Naive thymus-derived CD4-positive, alpha-beta T cell (primary cell): ENCODE measurements at regions not wholly inside any gene's neighbourhood (a gene's known extent, or its start where the extent isn't known, plus 50 kb on each side); places are given as distances from the start of the nearest gene placed in this dataset.

ENCODE experiments used
- ATAC-seq: fragments of 150-1000 bp; cut with Tn5 transposase; 2 replicates; pipeline ENCODE4 v1.10.0; 2021; ENCODE audit warnings: mild to moderate bottlenecking, moderate library complexity
- CTCF ChIA-PET: fragments of 350-600 bp; sonication (Branson Sonifier 250); formaldehyde crosslinking; loops from one replicate; lab custom pipeline; 2021; ENCODE audit warnings: antibody characterized with exemption; lab: Charles Lee
- POLR2A ChIA-PET: fragments of 350-600 bp; sonication (Branson Sonifier 250); formaldehyde crosslinking; loops from one replicate; lab custom pipeline; 2021; ENCODE audit warnings: antibody characterized with exemption, inconsistent platforms; lab: Charles Lee
- DNase-seq, 9 donors: peaks; one replicate each; pipeline versions ENCODE4 v3.0.0 to v3.0.0-alpha.2; 2020 to 2022; ENCODE audit warnings: mixed read lengths in 1 of 9
- H3K27ac ChIP-seq: one replicate; pipeline ENCODE4 v1.7.0; 2013; ENCODE audit warnings: mild to moderate bottlenecking, low read depth, low read length, moderate library complexity
- H3K27me3 ChIP-seq, 2 donors: one replicate each; pipeline ENCODE4 v1.7.0; 2013; ENCODE audit warnings: low read length in 2 of 2, mild to moderate bottlenecking in 2 of 2, moderate library complexity in 2 of 2; ENCODE audit not compliant: control insufficient read depth in 2 of 2, insufficient read depth in 2 of 2
- H3K36me3 ChIP-seq, 3 experiments: 1 replicate in 2 of 3; 2 replicates in 1 of 3; pipeline ENCODE4 v1.7.0; 2013; ENCODE audit warnings: low read length in 3 of 3, mild to moderate bottlenecking in 3 of 3, moderate library complexity in 1 of 3; ENCODE audit not compliant: insufficient read depth in 3 of 3, control insufficient read depth in 2 of 3
- H3K4me1 ChIP-seq, 2 donors: one replicate each; pipeline ENCODE4 v1.7.0; 2013; ENCODE audit warnings: low read length in 2 of 2, mild to moderate bottlenecking in 2 of 2, moderate library complexity in 1 of 2; ENCODE audit not compliant: control insufficient read depth in 2 of 2, insufficient read depth in 2 of 2
- H3K4me3 ChIP-seq: 2 replicates; pipeline ENCODE4 v1.7.0; 2013; ENCODE audit warnings: mild to moderate bottlenecking, low read length
- H3K9me3 ChIP-seq, 3 experiments: 1 replicate in 2 of 3; 2 replicates in 1 of 3; pipeline ENCODE4 v1.7.0; 2013; ENCODE audit warnings: low read length in 3 of 3; ENCODE audit not compliant: control insufficient read depth in 2 of 3
- H3K27ac Mint-ChIP-seq, 9 donors: one replicate each; pipeline ENCODE4 v1.8.0; 2020 to 2022; ENCODE audit warnings: mixed read lengths in 9 of 9, mild to moderate bottlenecking in 8 of 9, moderate library complexity in 5 of 9, inconsistent platforms in 2 of 9
- H3K27me3 Mint-ChIP-seq, 5 donors: one replicate each; pipeline ENCODE4 v1.8.0; 2021 to 2022; ENCODE audit warnings: mixed read lengths in 5 of 5, mild to moderate bottlenecking in 1 of 5
- H3K36me3 Mint-ChIP-seq, 5 donors: one replicate each; pipeline ENCODE4 v1.8.0; 2020 to 2022; ENCODE audit warnings: mixed read lengths in 5 of 5, mild to moderate bottlenecking in 3 of 5, inconsistent platforms in 1 of 5
- H3K4me1 Mint-ChIP-seq, 7 donors: one replicate each; pipeline ENCODE4 v1.8.0; 2020 to 2022; ENCODE audit warnings: mixed read lengths in 7 of 7, mild to moderate bottlenecking in 3 of 7, inconsistent platforms in 1 of 7
- H3K4me3 Mint-ChIP-seq, 10 donors: one replicate each; pipeline ENCODE4 v1.8.0; 2020 to 2022; ENCODE audit warnings: mild to moderate bottlenecking in 10 of 10, mixed read lengths in 10 of 10, moderate library complexity in 6 of 10, inconsistent platforms in 2 of 10
- H3K9me3 Mint-ChIP-seq, 11 donors: one replicate each; pipeline ENCODE4 v1.8.0; 2020 to 2022; ENCODE audit warnings: mixed read lengths in 11 of 11, mild to moderate bottlenecking in 4 of 11, inconsistent platforms in 1 of 11, moderate library complexity in 1 of 11
- intact Hi-C, 2 donors: fragments of 100-400 bp; cut with micrococcal nuclease; formaldehyde crosslinking; loops; one replicate each; pipeline ENCODE4 v1.15.1; 2023

DNA sequence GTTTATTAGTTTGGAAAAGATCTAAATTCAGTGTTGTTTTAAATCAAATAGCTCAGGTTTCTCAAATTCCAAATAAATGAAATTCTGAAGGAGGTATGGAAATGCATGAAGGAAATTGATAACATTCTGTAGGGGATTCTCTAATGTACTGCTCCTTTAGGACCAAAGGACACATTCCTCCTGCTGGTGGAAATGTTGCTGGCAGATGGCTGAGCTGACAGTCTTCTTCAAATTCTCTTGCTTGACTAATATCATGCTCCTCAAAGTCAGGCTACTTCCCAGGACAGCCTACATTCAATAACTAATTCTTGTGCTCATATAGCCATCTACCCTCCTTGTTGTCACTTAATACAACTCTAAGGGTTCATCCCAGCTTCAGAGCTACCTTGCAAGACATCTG lies 1118.5 kb downstream of the PCDH9 start:
- Histone ChIP-seq H3K27ac (no peak overlapping the region), H3K36me3 (no peaks in the 10 kb centered on the region), H3K9me3 (no peaks in the 10 kb centered on the region), H3K4me3 (no peak overlapping the region), H3K27me3 (no peaks in the 10 kb centered on the region), H3K4me1 (no peaks in the 10 kb centered on the region)
- no peak overlapping the region for H3K27ac Mint-ChIP-seq
- no peak for DNase-seq
- H3K27me3 Mint-ChIP-seq: no peaks in the 10 kb centered on the region
- POLR2A ChIA-PET: no interaction called here
- no peaks in the 10 kb centered on the region for H3K4me1 Mint-ChIP-seq
- CTCF ChIA-PET: no interaction called here
- H3K4me3 Mint-ChIP-seq: no peak overlapping the region
- H3K9me3 Mint-ChIP-seq: peaks cover 0 to 11% (median 0%) of the 10 kb centered on the region in 11 donors
- no peak for ATAC-seq
- intact Hi-C loops: no loop called here
- H3K36me3 Mint-ChIP-seq: no peaks in the 10 kb centered on the region

DNA sequence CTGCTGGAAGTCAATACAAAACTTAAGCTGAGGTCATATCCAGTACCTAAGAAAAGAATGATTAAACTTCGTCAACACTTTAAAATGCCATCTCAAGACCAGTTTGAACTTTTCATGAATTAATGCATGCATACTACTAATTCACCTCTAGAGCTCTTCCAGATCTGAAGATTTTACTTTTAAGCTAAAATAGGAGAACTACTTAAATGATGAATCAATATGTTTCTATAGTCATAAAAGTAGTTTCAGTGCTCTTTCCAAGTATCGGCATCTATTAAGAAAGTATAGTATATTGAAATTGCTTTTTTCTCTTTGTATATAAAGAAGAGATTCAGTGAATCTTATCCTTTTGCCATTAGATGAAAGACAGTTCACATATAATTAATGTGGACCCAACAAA lies 1123.9 kb downstream of the PCDH9 start:
- intact Hi-C loops: no loop called here
- no peak overlapping the region for H3K4me3 Mint-ChIP-seq
- ATAC-seq: no peak

DNA sequence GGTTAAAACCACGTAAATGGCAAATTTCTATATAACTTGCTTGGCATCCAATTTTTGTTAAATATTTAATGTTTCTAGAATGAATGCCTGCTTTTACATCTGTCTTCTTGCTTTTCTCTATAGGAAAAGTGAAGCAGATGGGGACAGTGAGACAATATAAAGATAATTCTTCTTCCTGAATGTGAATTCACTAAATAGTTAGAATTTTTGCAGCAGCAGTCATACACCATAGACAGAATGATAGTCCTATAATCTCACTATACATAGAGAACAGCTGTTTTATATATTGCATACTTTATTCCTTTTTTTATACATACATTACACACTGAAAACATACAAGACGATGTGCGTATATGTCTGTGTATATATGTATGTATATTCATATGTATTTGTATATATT lies 1127.3 kb downstream of the PCDH9 start:
- Mint-ChIP-seq H3K9me3 (peaks cover 0 to 6% (median 0%) of the 10 kb centered on the region in 11 donors), H3K4me3 (no peak overlapping the region), H3K27me3 (no peaks in the 10 kb centered on the region), H3K4me1 (no peaks in the 10 kb centered on the region), H3K27ac (no peak overlapping the region), H3K36me3 (no peaks in the 10 kb centered on the region)
- no peak overlapping the region for H3K27ac ChIP-seq
- intact Hi-C loops: no loop called here
- H3K36me3 ChIP-seq: no peaks in the 10 kb centered on the region
- CTCF ChIA-PET: no interaction called here
- ATAC-seq (no peak), DNase-seq (no peak)
- no peak overlapping the region for H3K4me3 ChIP-seq
- H3K4me1 ChIP-seq: no peaks in the 10 kb centered on the region
- no peaks in the 10 kb centered on the region for H3K27me3 ChIP-seq
- POLR2A ChIA-PET: no interaction called here
- no peaks in the 10 kb centered on the region for H3K9me3 ChIP-seq

More for the DNA sequence above, 1123.9 kb downstream of the PCDH9 start:
- H3K4me3 ChIP-seq: no peak overlapping the region
- DNase-seq: no peak
- Mint-ChIP-seq H3K27me3 (no peaks in the 10 kb centered on the region), H3K27ac (no peak overlapping the region), H3K4me1 (no peaks in the 10 kb centered on the region), H3K9me3 (peaks cover 0 to 8% (median 0%) of the 10 kb centered on the region in 11 donors), H3K36me3 (no peaks in the 10 kb centered on the region)
- no peak overlapping the region for H3K27ac ChIP-seq
- CTCF ChIA-PET: no interaction called here
- H3K36me3 ChIP-seq: no peaks in the 10 kb centered on the region
- POLR2A ChIA-PET: no interaction called here
- H3K4me1 ChIP-seq: no peaks in the 10 kb centered on the region
- H3K27me3 ChIP-seq: no peaks in the 10 kb centered on the region
- no peaks in the 10 kb centered on the region for H3K9me3 ChIP-seq

DNA sequence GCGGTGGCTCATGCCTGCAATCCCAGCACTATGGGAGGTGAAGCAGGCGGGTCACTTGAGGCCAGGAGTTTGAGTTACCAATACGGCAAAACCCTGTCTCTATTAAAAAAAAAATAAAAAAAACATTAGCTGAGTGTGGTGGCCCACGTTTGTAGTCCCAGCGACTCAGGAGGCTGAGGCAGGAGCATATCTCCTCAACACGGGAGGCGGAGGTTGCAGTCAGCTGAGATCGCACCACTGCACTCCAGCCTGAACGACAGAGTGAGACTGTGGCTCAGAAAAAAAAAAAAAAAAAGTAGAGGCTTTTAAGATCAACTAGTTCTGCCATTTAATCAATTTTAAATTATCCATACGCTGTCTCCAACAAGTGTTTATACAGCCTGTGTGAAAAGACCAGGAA lies 1130.3 kb downstream of the PCDH9 start:
- H3K9me3 ChIP-seq: no peaks in the 10 kb centered on the region
- POLR2A ChIA-PET: no interaction called here
- no peaks in the 10 kb centered on the region for H3K36me3 Mint-ChIP-seq
- no peaks in the 10 kb centered on the region for H3K4me1 ChIP-seq
- H3K9me3 Mint-ChIP-seq: peaks cover 0 to 19% (median 0%) of the 10 kb centered on the region in 11 donors
- DNase-seq (no peak), ATAC-seq (no peak)
- H3K27ac Mint-ChIP-seq: no peak overlapping the region
- no peaks in the 10 kb centered on the region for H3K27me3 ChIP-seq
- intact Hi-C loops: no loop called here
- CTCF ChIA-PET: no interaction called here
- no peak overlapping the region for H3K27ac ChIP-seq
- H3K27me3 Mint-ChIP-seq: no peaks in the 10 kb centered on the region
- H3K4me3 ChIP-seq: no peak overlapping the region
- H3K36me3 ChIP-seq: no peaks in the 10 kb centered on the region
- no peak overlapping the region for H3K4me3 Mint-ChIP-seq
- H3K4me1 Mint-ChIP-seq: no peaks in the 10 kb centered on the region

DNA sequence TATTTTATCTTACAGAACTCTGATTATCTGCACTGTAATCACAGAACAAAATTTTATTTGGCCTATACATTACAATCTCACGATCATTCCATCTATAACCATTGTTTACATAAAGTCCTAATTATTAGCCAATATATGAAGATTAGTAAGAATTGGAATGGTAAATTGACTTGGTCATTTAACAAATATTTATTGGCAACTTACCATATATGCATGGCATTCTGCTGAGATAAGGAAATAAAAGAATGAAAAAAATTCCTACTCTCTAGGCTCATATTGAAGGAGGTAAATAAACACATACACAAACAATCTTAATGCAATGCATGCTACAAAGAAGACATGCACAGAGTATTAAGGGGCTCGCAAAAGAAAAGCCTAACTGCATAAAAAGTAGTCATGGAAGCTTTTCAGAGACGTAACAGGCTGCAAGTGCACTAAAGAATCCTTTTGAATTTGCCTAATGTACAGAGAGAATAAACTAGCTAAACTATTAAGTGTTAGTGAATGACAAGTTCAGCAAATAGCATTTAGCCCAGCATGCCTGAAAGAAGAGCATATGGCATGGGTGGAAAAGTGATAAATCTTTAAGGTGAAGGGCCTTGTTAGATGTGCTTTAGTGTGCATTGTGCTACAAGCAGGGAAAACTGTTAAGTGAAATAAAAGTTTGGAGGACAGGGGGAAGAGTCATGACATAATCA lies 1131.1 kb downstream of the PCDH9 start:
- H3K27me3 Mint-ChIP-seq: no peaks in the 10 kb centered on the region
- DNase-seq (no peak), ATAC-seq (no peak)
- no peak overlapping the region for H3K27ac ChIP-seq
- intact Hi-C loops: no loop called here
- ChIA-PET CTCF (no interaction called here), POLR2A (no interaction called here)
- peaks cover 0 to 21% (median 2%) of the 10 kb centered on the region in 11 donors for H3K9me3 Mint-ChIP-seq
- no peaks in the 10 kb centered on the region for H3K4me1 ChIP-seq
- H3K9me3 ChIP-seq: no peaks in the 10 kb centered on the region
- H3K36me3 ChIP-seq: no peaks in the 10 kb centered on the region
- no peaks in the 10 kb centered on the region for H3K27me3 ChIP-seq
- no peak overlapping the region for H3K4me3 ChIP-seq
- no peak overlapping the region for H3K4me3 Mint-ChIP-seq
- H3K27ac Mint-ChIP-seq: no peak overlapping the region
- H3K4me1 Mint-ChIP-seq: no peaks in the 10 kb centered on the region
- no peaks in the 10 kb centered on the region for H3K36me3 Mint-ChIP-seq

DNA sequence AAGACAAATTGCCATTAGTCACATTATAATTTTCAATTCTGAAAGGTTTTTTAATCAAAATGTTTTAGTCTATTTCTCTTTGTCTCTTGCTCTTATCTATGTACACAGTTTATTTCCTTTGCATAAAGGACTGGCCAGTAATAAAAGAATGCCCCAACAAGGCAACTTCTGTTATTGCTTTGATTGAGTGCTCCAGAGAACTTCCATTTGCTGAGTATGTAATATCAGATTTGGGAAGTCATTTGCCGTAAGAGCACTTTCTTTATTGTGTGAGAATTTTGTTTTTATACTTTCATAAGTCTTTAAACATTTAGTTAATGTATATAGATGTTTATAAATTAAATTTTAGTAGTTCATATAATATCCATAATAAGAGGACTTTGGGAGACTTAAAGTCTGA lies 1140.4 kb downstream of the PCDH9 start:
- Mint-ChIP-seq H3K9me3 (peaks cover 0 to 5% (median 0%) of the 10 kb centered on the region in 11 donors), H3K27ac (no peak overlapping the region), H3K4me1 (no peaks in the 10 kb centered on the region), H3K4me3 (no peak overlapping the region), H3K27me3 (no peaks in the 10 kb centered on the region), H3K36me3 (no peaks in the 10 kb centered on the region)
- DNase-seq: no peak
- no peaks in the 10 kb centered on the region for H3K27me3 ChIP-seq
- no peak overlapping the region for H3K27ac ChIP-seq
- CTCF ChIA-PET: no interaction called here
- intact Hi-C loops: no loop called here
- POLR2A ChIA-PET: no interaction called here
- no peaks in the 10 kb centered on the region for H3K9me3 ChIP-seq
- no peak overlapping the region for H3K4me3 ChIP-seq
- no peak for ATAC-seq
- H3K4me1 ChIP-seq: no peaks in the 10 kb centered on the region
- H3K36me3 ChIP-seq: no peaks in the 10 kb centered on the region

DNA sequence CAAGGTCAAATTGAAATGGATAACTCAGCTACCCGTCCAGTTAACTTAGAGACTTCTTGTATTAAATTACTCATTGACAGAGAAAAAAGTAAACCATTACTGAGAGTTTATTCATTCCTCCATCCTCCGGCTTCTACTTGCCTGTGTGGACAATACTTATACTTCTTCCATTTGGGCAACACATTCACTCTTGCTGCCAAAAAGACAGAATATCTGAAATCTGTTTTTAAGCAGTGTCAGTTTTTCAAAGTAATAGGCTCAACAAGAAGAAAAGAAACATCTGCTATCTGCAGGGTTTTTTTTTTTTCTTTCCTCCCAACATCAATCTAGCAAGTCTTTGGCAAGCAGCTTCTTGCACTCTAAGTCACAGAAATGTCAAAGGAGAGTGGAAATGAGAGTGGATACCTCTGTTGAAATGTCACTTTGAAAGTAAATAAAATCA lies 1142.8 kb downstream of the PCDH9 start:
- CTCF ChIA-PET: no interaction called here
- Histone ChIP-seq H3K9me3 (no peaks in the 10 kb centered on the region), H3K4me3 (no peak overlapping the region), H3K36me3 (no peaks in the 10 kb centered on the region), H3K27ac (no peak overlapping the region), H3K27me3 (no peaks in the 10 kb centered on the region), H3K4me1 (no peaks in the 10 kb centered on the region)
- Mint-ChIP-seq H3K36me3 (no peaks in the 10 kb centered on the region), H3K27ac (no peak overlapping the region), H3K9me3 (peaks cover 0 to 5% (median 0%) of the 10 kb centered on the region in 11 donors), H3K4me3 (no peak overlapping the region), H3K27me3 (no peaks in the 10 kb centered on the region), H3K4me1 (no peaks in the 10 kb centered on the region)
- intact Hi-C loops: no loop called here
- no peak for ATAC-seq
- no peak for DNase-seq
- POLR2A ChIA-PET: no interaction called here
